ENCODE measurements at regions not wholly inside any gene's neighbourhood (a gene's known extent, or its start where the extent isn't known, plus 50 kb on each side); places are given as distances from the start of the nearest gene placed in this dataset.

GRCh38 chr15:62389885-62390790, 225.1 kb upstream of the C2CD4B start, which contains the start of gene TLN2:
TLN2 (plus strand) TSS chr15:62390550.
- Mint-ChIP-seq H3K4me1 (ENCODE audit: unreplicated experiment) (peaks cover 18% of the 10 kb centered on the region), H3K27me3 (ENCODE audit: unreplicated experiment) (peaks cover 8% of the 10 kb centered on the region), H3K9me3 (ENCODE audit: unreplicated experiment) (no peaks in the 10 kb centered on the region), H3K4me3 (ENCODE audit: unreplicated experiment) (peak within 1 kb of the TSS; percentile 90), H3K27ac (ENCODE audit: unreplicated experiment) (peak within 1 kb of the TSS; percentile 79), H3K36me3 (ENCODE audit: unreplicated experiment) (no peaks in the 10 kb centered on the region)
- TF ChIP-seq CTCF (IDR thresholded peaks at IDR 0.05): no peak
- DNase-seq (ENCODE audit: extremely low spot score, unreplicated experiment): peak; percentile 87

- peaks cover 18% of the 10 kb centered on the region for H3K4me1 Mint-ChIP-seq (ENCODE audit: unreplicated experiment)
- no peaks in the 10 kb centered on the region for H3K36me3 Mint-ChIP-seq (ENCODE audit: unreplicated experiment)
- no peaks in the 10 kb centered on the region for H3K9me3 Mint-ChIP-seq (ENCODE audit: unreplicated experiment)
- H3K4me3 Mint-ChIP-seq (ENCODE audit: unreplicated experiment): peak overlapping the region; percentile 90
- H3K27ac Mint-ChIP-seq (ENCODE audit: unreplicated experiment): peak overlapping the region; percentile 79
- H3K27me3 Mint-ChIP-seq (ENCODE audit: unreplicated experiment): peaks cover 4% of the 10 kb centered on the region
- DNase-seq (ENCODE audit: extremely low spot score, unreplicated experiment): no peak
- no peak for TF ChIP-seq CTCF (IDR thresholded peaks at IDR 0.05)
Measured at GRCh38 chr15:62390791-62391640, 225.9 kb upstream of the C2CD4B start.

GRCh38 chr15:62391641-62392262, 226.7 kb upstream of the C2CD4B start:
- Mint-ChIP-seq H3K27me3 (ENCODE audit: unreplicated experiment) (peaks cover 4% of the 10 kb centered on the region), H3K4me1 (ENCODE audit: unreplicated experiment) (peaks cover 18% of the 10 kb centered on the region), H3K4me3 (ENCODE audit: unreplicated experiment) (peak overlapping the region; percentile 90), H3K9me3 (ENCODE audit: unreplicated experiment) (no peaks in the 10 kb centered on the region), H3K36me3 (ENCODE audit: unreplicated experiment) (no peaks in the 10 kb centered on the region), H3K27ac (ENCODE audit: unreplicated experiment) (peak overlapping the region; percentile 79)
- peak; percentile 61 for TF ChIP-seq CTCF (IDR thresholded peaks at IDR 0.05)
- DNase-seq (ENCODE audit: extremely low spot score, unreplicated experiment): peak; percentile 87

GRCh38 chr15:62392376-62392775, 227.3 kb upstream of the C2CD4B start:
- no peak for DNase-seq (ENCODE audit: extremely low spot score, unreplicated experiment)
- Mint-ChIP-seq H3K27ac (ENCODE audit: unreplicated experiment) (peak overlapping the region; percentile 28), H3K27me3 (ENCODE audit: unreplicated experiment) (peaks cover 4% of the 10 kb centered on the region), H3K9me3 (ENCODE audit: unreplicated experiment) (no peaks in the 10 kb centered on the region), H3K4me3 (ENCODE audit: unreplicated experiment) (peak overlapping the region; percentile 90), H3K4me1 (ENCODE audit: unreplicated experiment) (peaks cover 18% of the 10 kb centered on the region), H3K36me3 (ENCODE audit: unreplicated experiment) (no peaks in the 10 kb centered on the region)
- TF ChIP-seq CTCF (IDR thresholded peaks at IDR 0.05): no peak

Measured in osteocyte (in vitro differentiated cells).